Muscle of leg (tissue), 3 donors: ENCODE measurements at regions not wholly inside any gene's neighbourhood (a gene's known extent, or its start where the extent isn't known, plus 50 kb on each side); places are given as distances from the start of the nearest gene placed in this dataset.

Experiments
- DNase-seq: peaks from one replicate; pipeline ENCODE4 v3.0.0; 2013
- H3K27ac ChIP-seq: one replicate; pipeline ENCODE4 v1.5.1; 2013; ENCODE audit warnings: mild to moderate bottlenecking, low read length, control low read depth
- H3K27me3 ChIP-seq: one replicate; pipeline ENCODE4 v1.6.1; 2013; ENCODE audit warnings: low read length; ENCODE audit not compliant: control insufficient read depth, insufficient read depth
- H3K36me3 ChIP-seq: one replicate; pipeline ENCODE4 v1.6.1; 2013; ENCODE audit warnings: low read length; ENCODE audit not compliant: control insufficient read depth, insufficient read depth
- H3K4me1 ChIP-seq: one replicate; pipeline ENCODE4 v1.6.1; 2013; ENCODE audit warnings: low read length; ENCODE audit not compliant: control insufficient read depth, insufficient read depth
- H3K4me3 ChIP-seq: one replicate; pipeline ENCODE4 v1.5.1; 2013; ENCODE audit warnings: low read length, control low read depth
- H3K9me3 ChIP-seq: replicated peaks from 2 replicates; pipeline ENCODE4 v1.6.1; 2013; ENCODE audit warnings: low read depth, low read length; ENCODE audit not compliant: control insufficient read depth
- WGBS: methylation state at CpG from one replicate; pipeline ENCODE4 v1.1.5; 2013; ENCODE audit warnings: missing lambda C conversion rate; ENCODE audit not compliant: insufficient coverage; 5-methylcytosine and 5-hydroxymethylcytosine counted together

GRCh38 chr4:112975567-112976355 is 73.7 kb upstream of the ANK2 start:
- Histone ChIP-seq H3K27ac (no peak overlapping the region), H3K36me3 (peaks cover 3% of the 10 kb centered on the region), H3K27me3 (no peaks in the 10 kb centered on the region), H3K9me3 (peaks cover 6% of the 10 kb centered on the region), H3K4me3 (no peak overlapping the region), H3K4me1 (peaks cover 2% of the 10 kb centered on the region)
- DNase-seq, result no peak
- WGBS, result no CpG with 5 or more reads among the region's 6 CpGs

DNA sequence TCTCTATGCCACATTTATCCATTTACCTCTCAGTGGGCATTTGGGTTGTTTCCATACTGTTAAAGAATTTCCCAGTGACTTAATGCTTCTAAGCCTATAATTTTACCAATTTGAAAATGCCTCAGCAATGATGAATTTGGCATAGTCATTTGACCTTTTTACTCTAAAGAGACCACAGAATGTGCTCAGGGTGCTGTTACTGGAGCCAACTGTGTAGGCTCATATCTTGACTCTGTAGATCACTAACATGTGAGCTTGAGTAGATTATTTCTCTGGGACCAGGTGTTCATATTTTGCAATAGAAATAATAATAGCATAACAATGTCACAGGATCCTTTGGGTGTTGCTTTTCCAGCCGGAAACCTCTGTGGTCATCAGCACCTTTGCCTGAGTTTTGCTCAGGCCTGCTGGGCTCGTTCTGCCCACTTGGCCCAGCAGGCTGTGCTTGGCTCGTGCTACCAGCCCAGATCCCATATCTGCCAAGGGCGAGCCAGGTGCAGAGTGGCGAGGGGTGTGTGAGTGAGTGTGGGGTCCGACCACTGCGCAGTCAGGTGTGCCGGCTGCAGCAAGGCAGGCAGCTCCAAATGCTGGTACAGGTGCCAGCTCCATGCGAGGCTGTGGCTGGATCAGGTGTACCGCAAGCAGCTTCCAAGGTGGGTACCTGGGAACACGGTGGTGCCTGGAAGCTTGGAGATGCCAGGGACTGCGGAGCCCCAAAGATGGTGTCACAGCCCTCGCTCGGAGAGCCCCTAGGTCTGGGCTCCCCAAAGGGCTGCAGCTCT is 70.6 kb upstream of the ANK2 start:
- WGBS, result 97% methylated on average over 11 of the region's 14 CpGs
- H3K4me1 ChIP-seq, result peaks cover 1% of the 10 kb centered on the region
- H3K27ac ChIP-seq, result no peak overlapping the region
- H3K9me3 ChIP-seq, result peaks cover 6% of the 10 kb centered on the region
- no peak overlapping the region for H3K4me3 ChIP-seq
- peaks cover 3% of the 10 kb centered on the region for H3K36me3 ChIP-seq
- H3K27me3 ChIP-seq, result no peaks in the 10 kb centered on the region
- no peak for DNase-seq

DNA sequence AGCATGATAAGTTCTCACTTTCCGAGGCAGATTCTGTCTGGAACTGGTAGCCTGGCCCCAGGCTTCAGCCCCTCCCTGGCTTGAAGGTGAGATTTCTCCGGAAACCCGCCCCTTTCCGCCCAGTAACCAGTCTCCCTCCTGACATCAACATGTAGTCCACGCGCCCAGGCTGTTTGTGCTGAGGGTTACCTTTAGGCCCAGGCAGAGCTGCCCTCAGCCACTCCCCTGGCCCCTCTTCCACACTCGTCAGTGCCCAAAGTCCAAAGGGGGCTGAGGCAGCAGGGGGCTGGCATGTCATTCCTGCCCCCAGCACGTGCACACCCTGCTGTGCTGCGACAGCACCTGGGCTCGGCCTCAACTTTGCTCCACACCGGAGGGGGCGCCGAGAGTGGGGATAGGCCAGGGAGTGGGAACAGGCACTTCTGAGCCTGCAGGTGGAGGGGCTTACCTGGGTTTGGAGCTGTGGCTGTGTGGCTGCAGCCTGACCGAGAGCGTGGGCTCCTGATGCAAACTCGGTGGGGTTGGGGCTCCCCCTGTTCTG is 69.5 kb upstream of the ANK2 start:
- Histone ChIP-seq H3K27ac (no peak overlapping the region), H3K36me3 (peaks cover 3% of the 10 kb centered on the region), H3K27me3 (no peaks in the 10 kb centered on the region), H3K9me3 (peaks cover 6% of the 10 kb centered on the region), H3K4me3 (no peak overlapping the region), H3K4me1 (no peaks in the 10 kb centered on the region)
- 91% methylated on average over 16 of the region's 16 CpGs for WGBS
- DNase-seq, result no peak

- DNase-seq, result peak; percentile 16
- Histone ChIP-seq H3K27ac (no peak overlapping the region), H3K27me3 (no peaks in the 10 kb centered on the region), H3K9me3 (peaks cover 6% of the 10 kb centered on the region), H3K36me3 (peaks cover 3% of the 10 kb centered on the region), H3K4me3 (no peak overlapping the region), H3K4me1 (no peaks in the 10 kb centered on the region)
- WGBS, result no CpG with 5 or more reads among the region's 2 CpGs
Observed at GRCh38 chr4:112982680-112983079, 66.8 kb upstream of the ANK2 start.

DNA sequence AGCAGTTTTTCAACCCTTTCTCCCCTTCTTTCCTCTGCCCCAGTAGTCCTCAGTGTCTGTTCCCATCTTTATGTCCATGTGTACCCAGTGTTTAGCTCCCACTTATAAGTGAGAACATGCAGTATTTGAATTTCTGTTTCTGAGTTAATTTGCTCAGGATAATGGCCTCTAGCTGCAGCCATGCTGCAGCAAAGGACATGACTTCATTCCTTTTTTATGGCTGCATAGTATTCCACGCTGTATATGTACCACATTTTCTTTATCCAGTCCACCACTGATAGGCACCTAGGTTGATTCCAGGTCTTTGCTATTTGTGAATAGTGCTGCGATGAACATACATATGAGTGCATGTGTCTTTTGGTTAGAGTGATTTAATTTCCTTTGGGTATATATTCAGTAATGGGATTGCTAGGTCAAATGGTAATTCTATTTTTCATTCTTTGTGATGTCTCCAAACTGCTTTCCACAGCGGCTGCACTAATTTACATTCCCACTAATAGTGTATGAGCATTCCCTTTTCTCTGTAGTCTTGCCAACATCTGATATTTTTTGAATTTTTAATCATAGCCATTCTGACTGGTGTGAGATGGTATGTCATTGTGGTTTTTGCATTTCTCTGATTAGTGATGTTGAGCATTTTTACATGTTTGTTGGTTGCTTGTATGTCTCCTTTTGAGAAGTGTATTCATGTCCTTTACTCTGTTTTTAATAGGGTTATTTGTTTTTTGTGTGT is 54.6 kb upstream of the ANK2 start:
- H3K27me3 ChIP-seq, result no peaks in the 10 kb centered on the region
- peaks cover 2% of the 10 kb centered on the region for H3K9me3 ChIP-seq
- H3K27ac ChIP-seq, result no peak overlapping the region
- H3K4me1 ChIP-seq, result no peaks in the 10 kb centered on the region
- WGBS, result no CpG with 5 or more reads among the region's 3 CpGs
- H3K4me3 ChIP-seq, result no peak overlapping the region
- no peak for DNase-seq
- no peaks in the 10 kb centered on the region for H3K36me3 ChIP-seq
